SK-N-MC (cell line): ENCODE measurements at regions not wholly inside any gene's neighbourhood (a gene's known extent, or its start where the extent isn't known, plus 50 kb on each side); places are given as distances from the start of the nearest gene placed in this dataset.

Experiments used
- EZH2 ChIP-seq: fragments of 200-600 bp; sonication (generic); IDR thresholded peaks from one replicate; pipeline ENCODE4 v1.6.1; 2017; ENCODE audit warnings: antibody characterized with exemption
- FOXP2 ChIP-seq: optimal IDR thresholded peaks from 2 replicates; pipeline ENCODE3; 2011; ENCODE audit warnings: mild to moderate bottlenecking, moderate library complexity; ENCODE audit not compliant: insufficient read depth; ENCODE audit errors: extremely low read length, control extremely low read depth
- POLR2AphosphoS5 ChIP-seq: IDR thresholded peaks from 2 replicates; pipeline ENCODE4 v1.6.1; 2012; ENCODE audit warnings: mild to moderate bottlenecking, low read depth, low read length, borderline replicate concordance

DNA sequence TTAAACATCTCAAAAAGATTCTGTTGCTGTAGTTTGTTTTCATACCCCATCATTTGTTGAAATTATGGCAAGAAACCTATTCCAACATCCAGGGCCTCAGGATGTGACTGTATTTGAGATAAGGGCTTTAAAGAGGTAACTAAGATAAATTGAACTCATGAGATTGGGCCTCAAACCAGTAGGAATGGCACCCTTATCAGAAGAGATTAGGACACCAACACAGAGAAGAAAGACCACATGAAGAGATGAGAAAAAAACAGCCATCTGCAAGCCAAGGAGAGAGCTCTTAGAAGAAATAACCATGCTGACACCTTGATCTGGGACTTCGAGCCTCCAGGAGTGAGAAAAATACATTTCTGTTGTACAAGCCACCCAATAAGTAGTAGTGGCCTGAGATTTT lies 157.7 kb downstream of the CGGBP1 start:
- no peak for TF ChIP-seq POLR2AphosphoS5
- TF ChIP-seq EZH2: no peak
- TF ChIP-seq FOXP2: no peak
